Tibial nerve (tissue), 4 donors: ENCODE measurements at regions not wholly inside any gene's neighbourhood (a gene's known extent, or its start where the extent isn't known, plus 50 kb on each side); places are given as distances from the start of the nearest gene placed in this dataset.

Source experiments
- DNase-seq, 2 donors: peaks; one replicate each; pipeline ENCODE4 v3.0.0-alpha.2; 2019; ENCODE audit warnings: low spot score in 2 of 2
- H3K27ac ChIP-seq, 4 donors: fragments of 200-600 bp; sonication (generic) in 3 of 4; one replicate each; pipeline ENCODE4 v1.5.1; 2017 to 2019; ENCODE audit warnings: mild to moderate bottlenecking in 1 of 4
- H3K27me3 ChIP-seq, 2 donors: fragments of 200-600 bp; sonication (generic) in 1 of 2; one replicate each; pipeline versions ENCODE4 v1.5.1 to v1.6.0; 2017 to 2019
- H3K36me3 ChIP-seq, 3 donors: fragments of 200-600 bp; sonication (generic); one replicate each; pipeline ENCODE4 v1.5.1; 2018 to 2019
- H3K4me1 ChIP-seq, 4 donors: fragments of 200-600 bp; sonication (generic) in 3 of 4; one replicate each; pipeline ENCODE4 v1.5.1; 2017 to 2019
- H3K4me3 ChIP-seq, 4 donors: fragments of 200-600 bp; sonication (generic) in 3 of 4; one replicate each; pipeline ENCODE4 v1.5.1; 2017 to 2019; ENCODE audit warnings: mild to moderate bottlenecking in 1 of 4, moderate library complexity in 1 of 4
- H3K9me3 ChIP-seq, 4 donors: fragments of 200-600 bp; sonication (generic) in 3 of 4; one replicate each; pipeline ENCODE4 v1.5.1; 2017 to 2019
- EP300 ChIP-seq, 2 donors: sonication (generic); formaldehyde crosslinking; IDR thresholded peaks; one replicate each; pipeline ENCODE4 v1.6.1; 2017; ENCODE audit warnings: antibody characterized with exemption in 2 of 2, mild to moderate bottlenecking in 1 of 2
- POLR2A ChIP-seq, 2 donors: fragments of 450-650 bp; IDR thresholded peaks; one replicate each; pipeline ENCODE4 v1.6.1; 2017; ENCODE audit warnings: antibody characterized with exemption in 2 of 2, mild to moderate bottlenecking in 2 of 2, moderate library complexity in 2 of 2
- WGBS, 2 donors: methylation state at CpG; one replicate each; pipeline ENCODE4 v1.1.5; 2018; 5-methylcytosine and 5-hydroxymethylcytosine counted together
- TF ChIP-seq, protein P1 (sequence below), 5 experiments: fragments of 200-600 bp in 3 of 5; fragments of 450-650 bp in 2 of 5; sonication (generic) in 3 of 5; IDR thresholded peaks; one replicate each; pipeline ENCODE4 v1.5.1; 2016 to 2019; ENCODE audit warnings: antibody characterized with exemption in 5 of 5, mild to moderate bottlenecking in 3 of 5, moderate library complexity in 2 of 5

DNA sequence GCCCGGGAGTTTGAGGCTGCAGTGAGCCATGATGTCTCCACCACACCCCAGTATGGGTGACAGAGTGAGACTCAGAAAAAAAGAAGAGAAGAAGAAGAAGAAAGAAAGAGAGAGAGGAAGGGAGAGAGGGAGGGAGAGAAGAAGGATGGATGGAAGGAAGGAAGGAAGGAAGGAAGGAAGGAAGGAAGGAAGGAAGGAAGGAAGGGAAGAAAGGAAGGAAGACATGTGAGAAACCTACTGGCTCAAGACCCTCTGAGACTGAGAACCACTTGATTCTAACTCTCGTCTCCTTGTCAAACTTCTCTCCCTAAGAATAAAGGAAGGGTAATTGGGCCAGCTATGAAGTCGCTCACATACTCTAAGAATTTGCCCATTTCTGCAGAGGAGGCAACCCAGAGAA is 148.1 kb upstream of the UBE2E1 start:
- no peaks in the 10 kb centered on the region for H3K27me3 ChIP-seq
- no peak overlapping the region for H3K27ac ChIP-seq
- TF ChIP-seq EP300 (IDR thresholded peaks at IDR 0.05) (no peak), POLR2A (IDR thresholded peaks at IDR 0.05) (no peak)
- TF ChIP-seq, protein P1, sequence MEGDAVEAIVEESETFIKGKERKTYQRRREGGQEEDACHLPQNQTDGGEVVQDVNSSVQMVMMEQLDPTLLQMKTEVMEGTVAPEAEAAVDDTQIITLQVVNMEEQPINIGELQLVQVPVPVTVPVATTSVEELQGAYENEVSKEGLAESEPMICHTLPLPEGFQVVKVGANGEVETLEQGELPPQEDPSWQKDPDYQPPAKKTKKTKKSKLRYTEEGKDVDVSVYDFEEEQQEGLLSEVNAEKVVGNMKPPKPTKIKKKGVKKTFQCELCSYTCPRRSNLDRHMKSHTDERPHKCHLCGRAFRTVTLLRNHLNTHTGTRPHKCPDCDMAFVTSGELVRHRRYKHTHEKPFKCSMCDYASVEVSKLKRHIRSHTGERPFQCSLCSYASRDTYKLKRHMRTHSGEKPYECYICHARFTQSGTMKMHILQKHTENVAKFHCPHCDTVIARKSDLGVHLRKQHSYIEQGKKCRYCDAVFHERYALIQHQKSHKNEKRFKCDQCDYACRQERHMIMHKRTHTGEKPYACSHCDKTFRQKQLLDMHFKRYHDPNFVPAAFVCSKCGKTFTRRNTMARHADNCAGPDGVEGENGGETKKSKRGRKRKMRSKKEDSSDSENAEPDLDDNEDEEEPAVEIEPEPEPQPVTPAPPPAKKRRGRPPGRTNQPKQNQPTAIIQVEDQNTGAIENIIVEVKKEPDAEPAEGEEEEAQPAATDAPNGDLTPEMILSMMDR (IDR thresholded peaks at IDR 0.05): no peak
- no peak for DNase-seq
- no peak overlapping the region for H3K4me3 ChIP-seq
- H3K36me3 ChIP-seq: no peaks in the 10 kb centered on the region
- H3K9me3 ChIP-seq: peaks cover 0 to 6% (median 0%) of the 10 kb centered on the region in 4 donors
- WGBS, 2 donors: 92 to 99% methylated on average over 3 of the region's 3 CpGs
- H3K4me1 ChIP-seq: peaks cover 0 to 14% (median 0%) of the 10 kb centered on the region in 4 donors

DNA sequence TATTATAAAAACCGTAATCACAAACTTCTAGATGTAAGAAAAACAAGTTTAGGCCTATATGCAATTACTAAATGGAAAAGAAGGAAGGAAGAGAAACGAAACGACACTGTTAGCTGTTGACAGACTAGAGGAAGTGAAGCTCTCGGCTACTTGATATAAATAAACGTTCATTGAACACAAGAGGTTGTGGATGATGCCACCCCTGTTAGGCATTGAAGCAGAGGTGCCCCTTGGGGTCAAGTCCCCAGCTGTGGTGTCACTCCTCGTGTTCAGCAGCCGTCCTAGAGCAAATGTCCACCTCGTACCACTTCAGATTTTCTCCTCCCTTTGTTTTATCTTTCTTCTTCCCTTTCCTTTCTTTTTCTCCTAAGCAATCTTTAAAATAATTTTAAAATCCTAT is 146.5 kb upstream of the UBE2E1 start:
- Histone ChIP-seq H3K27me3 (no peaks in the 10 kb centered on the region), H3K27ac (peak overlapping the region in 2 of 4 donors; percentile 32 to 73), H3K4me1 (peaks cover 0 to 23% (median 0%) of the 10 kb centered on the region in 4 donors), H3K4me3 (no peak overlapping the region), H3K36me3 (no peaks in the 10 kb centered on the region), H3K9me3 (peaks cover 0 to 6% (median 0%) of the 10 kb centered on the region in 4 donors)
- WGBS, 2 donors: 47 to 51% methylated on average over 8 of the region's 8 CpGs
- no peak for TF ChIP-seq EP300 (IDR thresholded peaks at IDR 0.05)
- TF ChIP-seq, protein P1 (IDR thresholded peaks at IDR 0.05): no peak
- no peak for TF ChIP-seq POLR2A (IDR thresholded peaks at IDR 0.05)
- no peak for DNase-seq

DNA sequence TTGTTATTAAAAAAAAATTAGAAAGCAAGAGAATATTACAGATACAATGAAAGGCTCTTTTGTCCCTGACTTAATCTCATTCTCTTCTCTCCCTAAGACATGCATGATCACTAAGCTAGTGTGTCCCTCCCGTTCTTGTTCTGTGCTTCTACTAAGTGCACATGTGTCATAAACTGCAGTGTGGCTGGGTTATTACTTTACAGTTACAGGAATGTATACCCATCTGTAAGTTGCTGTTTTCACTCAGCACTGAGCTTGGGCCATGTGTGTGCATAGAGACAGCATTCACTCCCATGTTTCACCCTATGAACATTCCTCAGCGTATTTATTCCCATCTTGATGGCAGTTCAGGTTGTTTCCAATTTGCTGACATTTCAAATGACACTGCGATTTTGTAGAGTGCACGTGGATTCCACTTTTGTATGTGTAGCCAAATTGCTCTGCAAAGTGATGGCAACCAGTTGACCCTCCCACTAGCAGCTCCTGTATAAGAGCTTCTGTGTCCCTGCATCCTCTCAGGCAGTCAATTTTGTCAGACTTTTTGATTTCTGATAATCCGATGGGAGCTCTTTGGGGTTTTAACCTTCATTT is 145.8 kb upstream of the UBE2E1 start:
- TF ChIP-seq POLR2A (IDR thresholded peaks at IDR 0.05) (no peak), EP300 (IDR thresholded peaks at IDR 0.05) (no peak)
- TF ChIP-seq, protein P1 (IDR thresholded peaks at IDR 0.05): no peak

DNA sequence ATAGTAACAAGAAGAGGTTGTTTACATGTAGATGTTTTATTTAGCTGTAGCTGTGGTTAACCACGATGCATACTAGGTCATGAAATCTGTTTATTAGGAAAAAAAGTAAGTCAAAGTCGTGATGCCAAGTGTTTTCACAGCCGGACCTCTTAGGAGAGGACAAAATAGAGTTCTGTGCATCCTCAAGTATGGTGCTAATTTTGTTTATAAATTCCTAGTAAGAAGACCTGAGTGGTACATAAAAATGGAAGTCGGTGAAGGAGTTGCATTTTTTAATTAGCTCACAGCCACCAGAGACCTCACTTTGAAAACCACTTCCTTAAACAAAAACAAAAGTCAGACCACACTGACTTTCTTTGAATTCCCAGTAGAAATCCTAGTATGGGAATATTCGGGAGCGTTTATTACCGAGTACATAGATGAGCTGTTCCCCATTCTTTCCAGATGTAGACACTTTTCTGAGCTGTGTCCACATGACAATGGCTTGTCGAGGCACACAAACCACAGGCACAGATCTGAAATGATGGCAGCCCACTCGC is 143.6 kb upstream of the UBE2E1 start:
- no peak for DNase-seq
- peaks cover 0 to 23% (median 0%) of the 10 kb centered on the region in 4 donors for H3K4me1 ChIP-seq
- no peaks in the 10 kb centered on the region for H3K9me3 ChIP-seq
- H3K4me3 ChIP-seq: no peak overlapping the region
- TF ChIP-seq POLR2A (IDR thresholded peaks at IDR 0.05): no peak
- TF ChIP-seq, protein P1 (IDR thresholded peaks at IDR 0.05): no peak
- TF ChIP-seq EP300 (IDR thresholded peaks at IDR 0.05): no peak
- 69 to 70% methylated on average over 9 of the region's 9 CpGs for WGBS, 2 donors
- H3K27ac ChIP-seq: peak overlapping the region in 3 of 4 donors; percentile 55 to 81 (median 76)
- no peaks in the 10 kb centered on the region for H3K36me3 ChIP-seq
- no peaks in the 10 kb centered on the region for H3K27me3 ChIP-seq

More for the DNA sequence above, 145.8 kb upstream of the UBE2E1 start:
- Histone ChIP-seq H3K4me1 (peaks cover 0 to 23% (median 0%) of the 10 kb centered on the region in 4 donors), H3K36me3 (no peaks in the 10 kb centered on the region), H3K9me3 (peaks cover 0 to 6% (median 0%) of the 10 kb centered on the region in 4 donors), H3K27ac (peak overlapping the region in 2 of 4 donors; percentile 32 to 73), H3K27me3 (no peaks in the 10 kb centered on the region), H3K4me3 (no peak overlapping the region)
- WGBS, 2 donors: 52 to 54% methylated on average over 5 of the region's 5 CpGs
- no peak for DNase-seq

DNA sequence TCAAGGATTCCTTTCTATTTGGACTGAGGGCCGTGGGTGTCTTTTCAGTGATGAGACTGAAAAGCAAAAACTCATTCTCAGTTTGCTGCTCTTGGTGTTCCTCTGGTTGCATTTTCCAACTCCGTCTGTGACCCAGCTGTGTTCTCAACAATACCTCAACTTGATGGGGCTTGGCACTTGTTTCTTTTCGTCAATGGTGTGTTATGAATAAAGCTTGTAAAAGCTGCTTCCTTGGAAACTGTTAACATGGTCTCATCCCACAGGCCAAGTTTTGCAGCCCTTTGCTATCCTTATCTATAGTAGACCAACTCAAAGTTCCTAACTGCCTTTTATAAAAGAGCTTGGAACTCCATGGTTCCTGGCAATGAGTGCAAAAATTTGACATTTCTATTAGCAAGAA is 142.5 kb upstream of the UBE2E1 start:
- Histone ChIP-seq H3K9me3 (no peaks in the 10 kb centered on the region), H3K4me3 (no peak overlapping the region), H3K27ac (peak overlapping the region; percentile 6 to 81 (median 66)), H3K36me3 (no peaks in the 10 kb centered on the region), H3K4me1 (peaks cover 0 to 23% (median 0%) of the 10 kb centered on the region in 4 donors), H3K27me3 (no peaks in the 10 kb centered on the region)
- TF ChIP-seq, protein P1 (IDR thresholded peaks at IDR 0.05): no peak
- TF ChIP-seq EP300 (IDR thresholded peaks at IDR 0.05) (no peak), POLR2A (IDR thresholded peaks at IDR 0.05) (no peak)
- DNase-seq: no peak
- WGBS, 2 donors: 29 to 50% methylated on average over 3 of the region's 3 CpGs
